ENCODE measurements at regions not wholly inside any gene's neighbourhood (a gene's known extent, or its start where the extent isn't known, plus 50 kb on each side); places are given as distances from the start of the nearest gene placed in this dataset.
"Not testable (repeated sequence)": the region's sequence is repeated elsewhere in the genome, so short reads cannot be mapped to it uniquely, and the experiment has no call there.

DNA sequence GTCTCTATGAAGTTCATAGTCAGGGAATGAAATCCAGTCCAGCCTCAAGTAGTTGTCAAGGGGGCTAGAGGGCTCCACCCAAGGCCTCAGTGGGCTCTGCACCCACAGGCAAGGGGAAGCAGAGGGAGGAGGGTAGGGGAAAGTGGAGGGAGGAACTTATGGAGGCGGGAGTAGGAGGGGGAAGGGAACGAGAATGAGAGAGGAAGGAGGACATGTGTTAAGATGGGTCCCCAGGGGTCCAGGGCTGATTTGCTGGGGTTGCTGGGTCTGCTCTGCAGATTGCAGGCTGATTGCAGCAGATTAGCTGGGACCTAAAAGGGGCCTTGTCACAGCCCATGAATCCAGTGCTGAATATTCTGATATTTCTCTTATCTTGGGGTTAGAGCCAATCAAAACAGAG lies 166.9 kb upstream of the IL12B start:
- DNase-seq (ENCODE audit: low read depth), result no peak

DNA sequence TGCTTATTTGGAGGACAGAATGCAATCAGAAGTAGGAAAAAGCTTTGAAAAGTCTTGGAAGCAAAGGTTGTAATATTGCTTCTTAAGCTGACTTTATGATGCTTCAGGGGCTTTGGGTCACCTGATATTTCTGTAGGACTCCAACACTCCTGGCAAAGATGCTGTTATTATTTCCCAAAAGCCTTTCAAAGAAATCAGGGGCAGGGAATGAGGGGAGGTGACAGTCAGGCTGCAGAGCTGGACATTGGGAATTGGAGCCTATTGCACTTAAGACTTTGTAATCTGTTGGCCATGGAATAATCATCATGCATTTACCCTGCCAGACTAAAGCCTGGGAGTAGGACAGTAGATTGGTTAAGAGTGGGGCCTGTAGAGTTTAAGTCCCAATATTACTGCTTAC lies 168.3 kb upstream of the IL12B start:
- no peak for DNase-seq (ENCODE audit: low read depth)

DNA sequence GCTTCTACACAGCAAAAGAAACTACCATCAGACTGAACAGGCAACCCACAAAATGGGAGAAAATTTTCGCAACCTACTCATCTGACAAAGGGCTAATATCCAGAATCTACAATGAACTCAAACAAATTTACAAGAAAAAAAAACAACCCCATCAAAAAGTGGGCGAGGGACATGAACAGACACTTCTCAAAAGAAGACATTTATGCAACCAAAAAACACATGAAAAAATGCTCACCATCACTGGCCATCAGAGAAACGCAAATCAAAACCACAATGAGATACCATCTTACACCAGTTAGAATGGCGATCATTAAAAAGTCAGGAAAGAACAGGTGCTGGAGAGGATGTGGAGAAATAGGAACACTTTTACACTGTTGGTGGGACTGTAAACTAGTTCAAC lies 171.8 kb upstream of the IL12B start:
- DNase-seq (ENCODE audit: low read depth), result not testable (repeated sequence)

DNA sequence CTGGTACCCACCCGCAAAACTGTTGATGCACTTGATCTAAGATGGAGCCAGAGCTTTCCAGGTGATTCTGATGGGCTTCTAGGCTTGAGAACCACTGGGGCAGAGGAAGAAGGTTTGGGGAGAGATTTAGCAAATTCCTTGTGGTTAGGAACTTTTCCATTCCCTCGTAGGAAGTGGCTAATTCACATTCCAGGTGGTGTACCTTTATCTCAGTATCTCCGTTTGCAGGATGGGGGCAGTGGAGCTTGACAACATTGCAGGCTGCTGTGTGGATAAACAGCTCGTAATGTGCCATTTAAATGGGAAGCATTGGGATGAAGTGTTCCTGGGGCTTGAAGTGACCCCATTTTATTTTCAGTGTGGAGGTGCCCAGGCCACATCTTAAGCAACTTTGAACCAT lies 172.9 kb upstream of the IL12B start:
- no peak for DNase-seq (ENCODE audit: low read depth)

DNA sequence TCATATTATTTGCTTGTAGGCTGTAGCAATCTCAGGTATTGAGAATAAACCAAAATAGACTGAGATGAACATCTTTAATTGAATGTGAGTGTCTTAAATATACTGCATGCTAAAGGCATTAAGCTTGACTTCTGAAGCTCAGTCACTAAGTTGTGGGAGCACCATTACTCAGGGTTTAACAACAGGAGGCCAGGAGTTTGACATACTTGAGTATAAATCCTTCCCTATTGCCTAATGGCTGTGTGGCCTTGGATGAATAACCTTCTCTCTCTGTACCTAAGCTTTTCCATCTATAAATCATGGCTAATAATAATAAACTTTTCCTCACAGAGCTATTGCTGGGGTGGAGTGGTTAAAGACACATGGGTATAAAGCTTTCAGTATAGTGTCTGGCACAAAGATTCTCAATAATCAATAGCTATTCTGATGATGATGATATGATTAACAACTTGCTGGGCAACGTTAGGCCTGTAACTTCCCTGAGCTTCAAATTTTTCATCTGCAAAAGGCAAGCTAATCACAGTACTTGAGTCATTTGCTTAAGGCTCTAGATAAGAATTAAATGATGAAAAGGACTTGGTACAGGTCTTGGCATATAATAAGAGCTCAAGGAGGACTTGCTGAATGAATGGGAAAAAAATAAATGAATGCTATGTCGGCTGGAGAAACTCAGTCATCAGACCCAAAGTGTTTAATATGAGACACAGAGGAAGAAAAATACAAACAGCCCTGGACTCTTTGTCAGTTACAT lies 174.0 kb upstream of the IL12B start:
- DNase-seq (ENCODE audit: low read depth), result no peak

DNA sequence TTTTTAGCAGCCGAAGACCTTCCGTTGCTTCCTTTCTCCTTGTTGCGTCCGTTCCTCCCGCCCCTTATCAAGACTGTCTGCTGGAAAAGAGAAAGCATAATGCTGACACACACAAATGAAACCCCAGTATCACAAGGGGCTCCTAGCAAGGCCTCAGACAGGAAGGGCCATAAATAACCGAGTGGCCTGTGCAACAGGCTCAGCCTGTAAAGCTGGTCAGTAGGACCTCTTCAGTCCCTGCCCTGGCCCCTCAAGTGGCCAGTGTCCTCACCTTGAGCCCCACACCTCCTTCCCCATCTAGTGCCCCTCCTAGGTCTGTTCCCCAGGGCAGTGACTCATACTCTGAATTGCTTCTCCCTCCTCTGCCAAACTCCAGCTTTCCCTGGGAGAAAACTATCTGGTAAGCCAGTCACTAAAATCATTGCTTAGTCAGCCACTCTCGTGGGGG lies 174.6 kb upstream of the IL12B start:
- DNase-seq (ENCODE audit: low read depth), result peak; percentile 73

DNA sequence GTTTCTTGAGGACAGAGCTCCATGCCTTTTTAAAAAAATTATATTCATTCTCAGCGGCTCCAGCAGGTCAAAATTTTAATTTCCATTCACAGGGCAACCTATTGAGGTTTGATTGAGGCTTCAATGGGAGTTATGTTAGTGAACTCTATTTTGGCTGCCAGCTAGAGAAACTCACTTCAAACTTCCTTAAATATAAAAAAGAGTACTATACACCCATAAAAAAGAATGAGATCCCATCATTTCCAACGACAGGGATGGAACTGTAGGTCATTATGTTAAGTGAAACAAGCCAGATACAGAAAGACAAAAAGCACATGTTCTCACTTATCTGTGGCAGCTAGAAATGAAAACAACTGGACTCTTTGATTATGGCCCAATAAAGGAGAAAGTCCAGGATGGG lies 176.8 kb upstream of the IL12B start:
- no peak for DNase-seq (ENCODE audit: low read depth)

DNA sequence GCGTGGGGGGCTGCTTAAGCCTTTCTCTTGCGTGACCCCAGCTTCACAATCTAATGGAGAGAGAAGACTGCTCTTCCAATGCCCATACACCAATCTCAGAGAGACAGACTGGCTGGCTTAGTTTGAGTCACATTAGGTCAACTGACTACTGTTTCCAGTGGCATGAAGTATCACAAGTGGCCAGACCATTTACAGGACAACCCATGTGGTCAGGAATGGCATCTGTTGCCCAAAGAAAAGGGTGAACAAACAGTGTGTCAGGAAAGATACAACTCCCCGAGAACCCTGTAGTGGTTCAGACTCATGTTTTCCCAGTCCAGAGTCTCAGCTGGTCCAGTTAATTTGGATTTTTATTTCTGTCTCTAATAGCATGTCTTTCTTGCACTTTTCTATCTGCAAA lies 177.4 kb upstream of the IL12B start:
- DNase-seq (ENCODE audit: low read depth), result no peak

DNA sequence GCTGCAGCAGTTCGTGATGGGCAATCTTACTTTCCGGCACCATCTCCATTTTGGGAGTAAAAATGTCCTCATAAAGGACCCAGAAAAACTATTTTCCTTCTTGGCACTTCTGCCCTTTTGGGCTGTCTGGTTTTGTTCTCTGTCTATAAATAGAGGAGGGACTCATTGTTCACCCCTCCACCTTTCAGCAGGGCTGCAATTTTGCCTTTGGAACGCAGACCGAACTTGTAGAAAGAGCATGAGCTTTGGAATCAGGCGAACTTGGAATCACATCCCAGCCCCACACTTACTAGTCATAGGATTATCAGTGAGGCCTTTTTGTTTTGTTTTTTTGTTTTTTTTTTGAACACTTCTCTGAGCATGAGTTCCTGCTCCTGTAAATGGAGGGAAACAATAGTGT lies 178.1 kb upstream of the IL12B start:
- no peak for DNase-seq (ENCODE audit: low read depth)

DNA sequence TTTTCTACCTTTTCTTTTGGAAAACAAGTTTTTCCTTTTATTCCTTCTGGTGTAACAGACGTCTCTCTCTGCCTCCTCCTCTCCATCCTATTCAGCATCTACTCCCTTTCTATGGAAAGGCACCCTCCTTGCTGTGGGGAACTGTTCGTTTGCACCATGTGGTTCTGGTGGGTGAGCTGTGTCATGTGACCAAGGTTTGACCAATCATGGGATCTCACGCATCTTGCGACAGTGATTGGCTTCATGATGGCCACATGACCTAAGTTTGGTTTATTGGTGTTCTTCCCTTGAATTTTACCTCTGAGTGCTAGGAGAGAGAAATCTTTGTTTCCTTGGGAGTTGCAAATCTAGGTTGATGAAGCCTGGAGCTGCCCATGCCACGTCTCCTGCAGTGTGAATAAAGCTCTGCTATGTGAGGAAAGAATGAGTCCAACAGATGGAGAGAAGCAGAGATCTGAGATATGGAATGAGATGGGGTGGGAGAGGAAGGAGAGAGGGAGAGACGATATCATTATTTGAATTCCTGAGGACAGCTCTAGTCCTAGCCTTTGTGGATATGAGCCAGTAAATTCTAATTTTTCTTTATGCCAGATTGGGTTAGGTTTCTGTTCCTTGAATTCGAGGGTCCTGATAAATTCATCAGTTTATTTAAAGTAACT lies 178.8 kb upstream of the IL12B start:
- DNase-seq (ENCODE audit: low read depth), result no peak

DNA sequence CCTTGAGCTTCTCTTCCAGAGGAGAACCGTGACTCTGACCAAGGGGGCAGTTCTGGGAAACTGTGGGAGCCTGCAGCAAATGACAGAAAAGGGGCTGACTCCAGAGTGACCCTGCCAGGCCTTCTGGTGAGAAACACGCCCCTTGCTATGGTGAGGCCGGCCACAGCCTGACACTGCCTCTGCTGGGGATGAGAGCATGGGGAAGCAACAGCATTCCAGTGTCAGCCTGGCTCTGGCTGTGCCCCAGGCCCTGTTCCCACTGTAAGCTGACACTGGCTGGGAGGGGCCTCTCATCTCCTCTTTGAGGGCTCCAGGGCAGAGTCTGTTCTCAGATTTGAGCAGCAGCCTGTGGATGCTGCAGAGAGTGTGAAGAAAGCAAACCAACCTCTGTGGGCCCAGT lies 180.0 kb upstream of the IL12B start:
- DNase-seq (ENCODE audit: low read depth), result peak; percentile 60

DNA sequence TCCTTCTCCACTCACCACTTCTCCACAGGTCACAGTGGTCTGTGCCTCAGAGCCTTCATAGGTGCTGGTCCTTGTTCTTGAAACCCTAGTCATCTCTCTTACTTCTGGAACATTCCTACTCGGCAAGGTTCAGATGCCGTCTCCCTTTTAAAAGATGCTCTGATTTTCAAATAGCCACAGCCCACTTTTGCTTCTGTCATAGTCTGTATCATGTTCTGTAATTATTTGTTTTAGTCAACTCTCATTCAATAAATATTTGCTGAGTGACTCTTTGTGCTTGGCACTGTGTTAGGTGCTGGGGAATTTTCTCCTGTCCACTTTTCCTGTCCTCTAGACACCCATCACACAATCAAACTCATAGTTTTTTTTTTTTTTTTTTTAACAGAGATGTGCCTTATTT lies 181.3 kb upstream of the IL12B start:
- DNase-seq (ENCODE audit: low read depth), result no peak

DNA sequence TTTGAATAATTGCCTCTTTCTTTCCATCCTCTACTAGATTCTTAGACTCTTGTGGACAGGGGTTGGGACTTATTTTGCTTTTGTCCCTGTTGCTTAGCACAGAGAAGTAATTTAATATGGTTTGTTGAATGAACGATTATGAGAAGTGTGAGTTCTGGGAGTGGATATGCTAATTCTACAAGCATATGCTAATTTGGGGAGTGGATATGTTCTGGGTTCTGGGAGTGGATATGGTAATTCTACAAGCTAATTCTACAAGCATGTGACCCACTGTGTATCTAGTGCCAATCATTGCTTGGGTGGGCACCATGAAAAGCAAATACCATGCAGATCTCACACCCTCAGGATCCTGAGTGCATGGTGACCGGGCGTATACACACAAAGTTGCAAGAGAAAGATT lies 181.8 kb upstream of the IL12B start:
- DNase-seq (ENCODE audit: low read depth), result no peak

DNA sequence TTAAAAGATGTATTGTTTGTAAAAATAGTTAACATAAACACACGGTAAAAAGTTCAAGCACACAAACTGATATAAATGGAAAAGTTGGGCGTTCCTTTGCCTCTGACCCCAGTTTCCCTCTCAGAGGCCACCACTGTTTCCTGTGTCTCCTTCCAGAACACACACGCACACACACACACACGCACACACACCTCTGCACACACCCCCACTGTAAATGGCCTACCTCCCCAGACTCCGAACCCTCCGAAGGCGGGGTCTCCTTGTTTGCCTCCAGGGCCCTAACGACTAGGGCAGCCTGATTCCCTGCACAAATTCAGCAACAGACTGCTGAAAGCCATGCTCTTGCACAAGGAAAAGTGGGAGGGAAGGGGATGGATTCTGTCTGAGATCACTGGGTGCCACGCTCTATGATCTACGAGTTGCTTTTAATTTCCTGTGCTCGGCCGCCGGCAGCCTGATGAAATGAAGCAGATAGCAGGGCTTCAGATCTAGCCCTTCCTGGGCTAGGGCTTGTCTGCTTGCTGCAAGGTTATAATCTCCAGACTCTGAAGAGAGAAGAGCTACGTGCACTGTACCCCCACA lies 184.0 kb upstream of the IL12B start:
- DNase-seq (ENCODE audit: low read depth), result no peak

DNA sequence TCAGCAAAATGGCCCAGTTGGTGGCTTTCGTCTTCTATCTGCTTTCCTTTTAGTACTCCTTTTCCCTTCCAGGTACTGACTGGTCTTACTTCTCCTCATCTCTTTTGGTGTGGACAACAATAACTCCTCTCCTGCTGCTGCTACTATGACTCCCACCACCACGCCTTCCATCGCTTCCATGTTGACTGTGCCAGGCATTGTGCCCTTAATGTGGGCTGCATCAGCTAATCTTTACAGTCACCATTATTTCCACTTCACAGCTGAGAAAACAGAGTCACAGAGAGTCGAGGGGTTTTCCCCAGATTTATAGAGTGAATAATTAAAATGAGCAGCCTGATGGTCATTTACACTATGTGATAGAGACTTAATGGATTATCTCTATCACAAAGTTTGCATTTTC lies 184.9 kb upstream of the IL12B start:
- no peak for DNase-seq (ENCODE audit: low read depth)

DNA sequence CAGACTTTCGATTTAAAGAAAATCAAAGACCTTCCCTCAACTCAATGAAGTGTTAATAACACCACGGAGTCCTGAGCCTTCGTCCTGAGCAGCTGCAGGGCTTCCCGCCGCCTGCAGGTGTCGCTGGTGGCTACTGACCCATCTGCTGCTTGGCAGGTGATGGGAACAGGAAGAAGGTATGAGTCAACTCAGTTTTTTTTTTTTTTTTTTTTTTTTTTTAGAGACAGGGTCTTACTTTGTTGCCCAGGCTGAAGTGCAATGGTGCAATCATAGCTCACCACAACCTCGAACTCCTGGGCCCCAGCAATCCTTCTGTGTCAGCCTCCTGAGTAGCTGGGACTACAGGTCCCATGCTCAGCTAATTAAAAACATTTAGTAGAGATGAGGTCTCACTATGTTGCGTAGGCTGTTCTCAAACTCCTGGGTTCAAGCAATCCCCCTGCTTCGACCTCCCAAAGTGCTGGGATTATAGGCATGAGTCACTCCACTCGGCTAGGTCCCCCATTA lies 185.7 kb upstream of the IL12B start:
- peak; percentile 81 for DNase-seq (ENCODE audit: low read depth)

DNA sequence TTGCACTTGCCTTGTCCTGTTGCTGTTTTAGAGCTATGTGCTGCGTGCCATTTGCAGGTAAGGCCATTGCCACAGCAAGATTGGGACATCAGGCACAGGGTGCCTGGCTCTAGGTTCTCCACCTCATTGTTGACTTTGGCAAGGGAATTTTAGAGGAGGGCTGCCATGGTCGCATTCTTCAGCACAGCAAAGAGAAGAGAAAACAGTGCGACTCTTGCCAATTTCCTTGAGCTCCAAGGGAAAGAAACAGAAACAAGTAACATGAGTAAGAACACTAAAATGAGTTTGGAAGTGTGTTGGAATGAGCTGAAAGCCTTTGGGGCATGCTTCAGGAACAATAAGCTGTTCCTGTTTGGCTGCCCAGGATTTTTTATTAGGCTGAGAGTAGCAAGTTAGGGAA lies 188.1 kb upstream of the IL12B start:
- no peak for DNase-seq (ENCODE audit: low read depth)

DNA sequence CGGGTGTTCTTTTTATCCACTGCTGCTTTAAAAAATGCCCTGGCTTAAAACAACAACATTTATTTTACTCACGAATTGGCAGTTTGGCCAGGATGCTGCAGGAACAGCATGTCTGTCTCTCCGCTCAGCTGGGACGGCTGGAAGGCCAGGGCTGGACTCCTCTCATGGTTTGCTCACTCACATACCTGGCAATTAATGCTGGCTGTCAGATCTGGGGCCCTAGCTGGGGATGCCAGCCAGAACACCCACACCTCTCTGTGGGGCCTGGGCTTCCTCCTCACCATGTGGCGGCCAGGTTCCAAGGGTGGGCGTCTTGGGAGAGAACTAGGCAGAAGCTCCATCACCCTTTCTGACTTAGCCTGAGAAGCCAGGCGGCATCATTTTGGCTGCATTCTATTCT lies 189.1 kb upstream of the IL12B start:
- DNase-seq (ENCODE audit: low read depth), result no peak

DNA sequence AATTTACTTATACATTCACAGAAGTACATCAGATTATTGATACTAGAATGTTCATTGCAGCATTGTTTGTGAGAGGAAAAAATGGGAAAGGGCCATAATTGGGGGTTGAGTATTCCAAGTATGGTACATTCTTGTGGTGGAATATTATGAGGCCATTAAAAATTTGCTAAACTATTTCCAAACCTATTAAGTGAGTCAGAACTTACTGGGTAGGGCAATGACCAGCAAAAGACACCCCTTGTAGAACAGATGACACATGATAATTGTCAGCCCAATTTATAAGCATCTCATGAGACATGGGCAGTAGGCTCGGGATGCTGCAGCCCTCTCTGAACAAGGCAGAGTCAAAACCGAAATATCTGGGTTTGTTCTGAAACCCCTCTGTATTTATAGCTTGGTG lies 192.6 kb upstream of the IL12B start:
- DNase-seq (ENCODE audit: low read depth), result no peak

DNA sequence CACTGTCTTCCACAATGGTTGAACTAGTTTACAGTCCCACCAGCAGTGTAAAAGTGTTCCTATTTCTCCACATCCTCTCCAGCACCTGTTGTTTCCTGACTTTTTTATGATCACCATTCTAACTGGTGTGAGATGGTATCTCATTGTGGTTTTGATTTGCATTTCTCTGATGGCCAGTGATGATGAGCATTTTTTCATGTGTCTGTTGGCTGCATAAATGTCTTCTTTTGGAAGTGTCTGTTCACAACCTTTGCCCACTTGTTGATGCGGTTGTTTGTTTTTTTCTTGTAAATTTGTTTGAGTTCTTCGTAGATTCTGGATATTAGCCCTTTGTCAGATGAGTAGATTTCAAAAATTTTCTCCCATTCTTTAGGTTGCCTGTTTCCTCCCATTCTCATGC lies 194.0 kb upstream of the IL12B start:
- DNase-seq (ENCODE audit: low read depth), result not testable (repeated sequence)

DNA sequence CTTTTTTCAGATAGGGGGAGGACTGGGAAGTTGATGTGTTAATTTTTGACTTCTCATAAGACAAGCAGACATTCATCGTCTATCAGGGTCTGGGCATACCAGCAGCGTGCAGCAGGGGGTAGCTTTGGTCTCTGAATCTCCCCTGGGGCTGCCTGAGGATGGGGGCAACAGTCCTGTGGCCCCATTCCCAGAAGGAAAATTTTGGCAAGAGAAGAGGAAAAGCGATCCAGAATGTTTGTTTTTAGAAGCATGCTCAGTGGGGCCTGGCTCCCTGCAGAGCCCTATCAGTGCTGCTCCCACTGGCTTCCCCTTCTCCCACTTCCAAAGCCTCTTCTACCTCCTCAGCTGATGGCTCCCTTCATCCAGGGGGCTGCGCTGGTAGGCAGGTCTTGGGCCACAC lies 194.8 kb upstream of the IL12B start:
- no peak for DNase-seq (ENCODE audit: low read depth)

DNA sequence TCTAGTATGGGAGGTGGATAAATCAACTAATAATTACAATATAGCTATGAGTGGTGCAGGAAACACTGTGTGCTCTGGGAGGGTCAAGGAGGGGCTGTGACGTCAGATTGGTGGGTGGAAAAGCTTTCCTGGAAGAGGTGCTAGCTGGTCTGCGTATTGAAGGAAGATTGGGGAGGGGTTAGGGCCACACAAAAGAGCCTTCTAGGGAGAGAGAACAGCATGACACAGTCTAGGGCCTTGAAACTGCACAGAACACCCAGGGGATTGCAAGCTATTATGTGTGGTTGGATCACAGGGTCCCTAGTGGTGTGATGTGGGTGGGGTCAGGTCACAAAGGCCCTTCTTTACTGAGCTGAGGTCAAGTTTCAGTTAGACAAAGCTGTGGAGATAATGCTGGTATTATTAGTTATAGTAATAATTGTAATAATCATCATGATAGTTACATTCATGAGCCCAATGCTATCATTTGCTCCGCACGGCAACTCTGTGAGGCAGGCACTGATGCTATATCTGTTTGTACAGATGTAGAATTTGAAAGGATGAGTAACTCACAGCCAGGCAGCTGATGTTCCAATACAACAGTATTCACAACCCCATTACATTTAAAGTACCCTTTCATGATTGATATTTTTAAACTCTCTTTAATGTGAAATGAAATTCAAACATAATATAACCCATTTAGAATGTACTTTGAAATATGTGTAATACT lies 197.4 kb upstream of the IL12B start:
- no peak for DNase-seq (ENCODE audit: low read depth)
